GM12878 (cell line): ENCODE measurements at regions not wholly inside any gene's neighbourhood (a gene's known extent, or its start where the extent isn't known, plus 50 kb on each side); places are given as distances from the start of the nearest gene placed in this dataset.

Experiments used
- FOXM1 ChIP-seq: IDR thresholded peaks from 2 replicates; pipeline ENCODE4 v1.6.1; 2012; ENCODE audit warnings: low read depth, mild to moderate bottlenecking, inconsistent platforms, low read length, moderate library complexity
- GABPA ChIP-seq: IDR thresholded peaks from 2 replicates; pipeline ENCODE4 v1.6.1; 2014; ENCODE audit warnings: antibody characterized with exemption, low read depth, mild to moderate bottlenecking, inconsistent platforms
- YY1 ChIP-seq: IDR thresholded peaks from 2 replicates; pipeline ENCODE4 v1.6.1; 2011; ENCODE audit warnings: low read depth, mild to moderate bottlenecking, low read length
- ZNF217 ChIP-seq: fragments of 450-650 bp; IDR thresholded peaks from 2 replicates; pipeline ENCODE4 v1.6.1; 2017; ENCODE audit warnings: antibody characterized with exemption, mild to moderate bottlenecking
- TF ChIP-seq, protein P1 (sequence below): IDR thresholded peaks from 2 replicates; pipeline ENCODE4 v1.6.1; 2012; ENCODE audit warnings: low read depth, low read length, improper control_type of control experiment
- TF ChIP-seq, protein P2 (sequence below), 3 experiments: IDR thresholded peaks in 2 of 3; conservative IDR thresholded peaks in 1 of 3; 2 replicates each; pipeline ENCODE4 v1.5.1; 2011; ENCODE audit warnings: low read depth in 3 of 3, low read length in 3 of 3, mild to moderate bottlenecking in 3 of 3, control low read depth in 2 of 3, moderate library complexity in 2 of 3, inconsistent platforms in 1 of 3, mixed read lengths in 1 of 3; ENCODE audit not compliant: control insufficient read depth in 2 of 3, insufficient read depth in 1 of 3; ENCODE audit errors: extremely low read depth in 1 of 3

DNA sequence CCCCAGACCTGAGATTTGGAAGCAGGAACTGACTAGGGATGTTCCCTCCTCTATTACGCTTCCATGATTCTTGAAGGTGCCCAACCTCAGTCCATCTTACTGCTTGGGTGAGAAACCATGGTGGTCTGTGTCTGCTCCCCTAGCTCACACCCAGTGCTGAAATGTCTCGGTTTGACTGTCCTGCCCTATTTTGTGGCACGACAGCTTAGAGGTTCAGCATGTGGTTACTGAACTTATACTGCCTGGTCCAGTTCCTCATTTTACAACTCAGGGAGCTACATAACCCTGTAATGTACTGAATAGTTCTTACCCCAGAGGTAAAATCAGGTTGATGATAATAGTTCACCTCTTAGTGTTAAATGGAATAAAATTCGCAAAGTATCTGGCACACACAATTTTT is 203.1 kb downstream of the RBM46 start:
- TF ChIP-seq FOXM1 (no peak), YY1 (no peak), GABPA (no peak), ZNF217 (peak; percentile 36; the same call in 1 of the 2 replicates)
- TF ChIP-seq, protein P1, sequence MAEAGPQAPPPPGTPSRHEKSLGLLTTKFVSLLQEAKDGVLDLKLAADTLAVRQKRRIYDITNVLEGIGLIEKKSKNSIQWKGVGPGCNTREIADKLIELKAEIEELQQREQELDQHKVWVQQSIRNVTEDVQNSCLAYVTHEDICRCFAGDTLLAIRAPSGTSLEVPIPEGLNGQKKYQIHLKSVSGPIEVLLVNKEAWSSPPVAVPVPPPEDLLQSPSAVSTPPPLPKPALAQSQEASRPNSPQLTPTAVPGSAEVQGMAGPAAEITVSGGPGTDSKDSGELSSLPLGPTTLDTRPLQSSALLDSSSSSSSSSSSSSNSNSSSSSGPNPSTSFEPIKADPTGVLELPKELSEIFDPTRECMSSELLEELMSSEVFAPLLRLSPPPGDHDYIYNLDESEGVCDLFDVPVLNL, result no peak
- TF ChIP-seq, protein P2, sequence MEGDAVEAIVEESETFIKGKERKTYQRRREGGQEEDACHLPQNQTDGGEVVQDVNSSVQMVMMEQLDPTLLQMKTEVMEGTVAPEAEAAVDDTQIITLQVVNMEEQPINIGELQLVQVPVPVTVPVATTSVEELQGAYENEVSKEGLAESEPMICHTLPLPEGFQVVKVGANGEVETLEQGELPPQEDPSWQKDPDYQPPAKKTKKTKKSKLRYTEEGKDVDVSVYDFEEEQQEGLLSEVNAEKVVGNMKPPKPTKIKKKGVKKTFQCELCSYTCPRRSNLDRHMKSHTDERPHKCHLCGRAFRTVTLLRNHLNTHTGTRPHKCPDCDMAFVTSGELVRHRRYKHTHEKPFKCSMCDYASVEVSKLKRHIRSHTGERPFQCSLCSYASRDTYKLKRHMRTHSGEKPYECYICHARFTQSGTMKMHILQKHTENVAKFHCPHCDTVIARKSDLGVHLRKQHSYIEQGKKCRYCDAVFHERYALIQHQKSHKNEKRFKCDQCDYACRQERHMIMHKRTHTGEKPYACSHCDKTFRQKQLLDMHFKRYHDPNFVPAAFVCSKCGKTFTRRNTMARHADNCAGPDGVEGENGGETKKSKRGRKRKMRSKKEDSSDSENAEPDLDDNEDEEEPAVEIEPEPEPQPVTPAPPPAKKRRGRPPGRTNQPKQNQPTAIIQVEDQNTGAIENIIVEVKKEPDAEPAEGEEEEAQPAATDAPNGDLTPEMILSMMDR (IDR thresholded peaks at IDR 0.05 in 2 of 3, conservative IDR thresholded peaks at IDR 0.05 in 1 of 3; ENCODE audit: control insufficient read depth in 2 of 3, extremely low read depth in 1 of 3, insufficient read depth in 1 of 3, low read depth in 3 of 3, low read length in 3 of 3), result no peak
